Mesothelial cell of epicardium (in vitro differentiated cells): ENCODE measurements at regions not wholly inside any gene's neighbourhood (a gene's known extent, or its start where the extent isn't known, plus 50 kb on each side); places are given as distances from the start of the nearest gene placed in this dataset.
"Not testable (repeated sequence)": the region's sequence is repeated elsewhere in the genome, so short reads cannot be mapped to it uniquely, and the experiment has no call there.

Experiments used
- DNase-seq, 2 experiments: peaks; one replicate each; pipeline ENCODE4 v3.0.0; 2021; ENCODE audit warnings: low spot score in 2 of 2; ENCODE audit not compliant: unreplicated experiment in 2 of 2
- H3K27ac Mint-ChIP-seq: 2 replicates; pipeline ENCODE4 v1.8.0; 2021; ENCODE audit warnings: mixed read lengths
- H3K27me3 Mint-ChIP-seq: 2 replicates; pipeline ENCODE4 v1.8.0; 2021; ENCODE audit warnings: low read depth, mixed read lengths
- H3K36me3 Mint-ChIP-seq: 2 replicates; pipeline ENCODE4 v1.8.0; 2021; ENCODE audit warnings: mixed read lengths
- H3K4me1 Mint-ChIP-seq: 2 replicates; pipeline ENCODE4 v1.8.0; 2021; ENCODE audit warnings: mixed read lengths
- H3K4me3 Mint-ChIP-seq: 2 replicates; pipeline ENCODE4 v1.8.0; 2021; ENCODE audit warnings: mild to moderate bottlenecking, moderate library complexity, mixed read lengths
- H3K9me3 Mint-ChIP-seq: 2 replicates; pipeline ENCODE4 v1.8.0; 2021; ENCODE audit warnings: mixed read lengths
- TF ChIP-seq, protein P1 (sequence below): fragments of 200-600 bp; sonication (generic); IDR thresholded peaks from one replicate; pipeline ENCODE4 v1.5.0; 2021; ENCODE audit warnings: antibody characterized with exemption; ENCODE audit not compliant: unreplicated experiment

DNA sequence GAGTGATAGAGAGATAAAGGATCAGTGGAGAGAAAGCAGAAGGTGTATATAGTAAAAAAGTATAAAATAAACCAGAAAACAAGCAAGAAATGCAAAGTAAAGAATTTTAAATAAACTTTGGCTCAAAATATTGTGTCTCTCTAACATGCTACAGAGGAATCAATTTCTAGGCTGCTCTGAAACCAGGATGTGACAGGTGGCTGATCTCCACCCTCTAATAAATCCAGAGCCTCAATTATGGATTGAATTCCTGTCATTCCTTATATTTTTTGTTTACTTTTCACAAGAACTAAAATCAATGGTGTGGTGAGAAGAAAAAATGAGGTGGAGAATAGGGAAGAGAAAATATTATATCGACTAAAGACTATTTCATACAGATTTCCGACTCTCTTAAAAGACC lies 965.1 kb upstream of the SEMA6A start:
- Mint-ChIP-seq H3K9me3 (peaks cover 17% of the 10 kb centered on the region), H3K27ac (no peak overlapping the region)

DNA sequence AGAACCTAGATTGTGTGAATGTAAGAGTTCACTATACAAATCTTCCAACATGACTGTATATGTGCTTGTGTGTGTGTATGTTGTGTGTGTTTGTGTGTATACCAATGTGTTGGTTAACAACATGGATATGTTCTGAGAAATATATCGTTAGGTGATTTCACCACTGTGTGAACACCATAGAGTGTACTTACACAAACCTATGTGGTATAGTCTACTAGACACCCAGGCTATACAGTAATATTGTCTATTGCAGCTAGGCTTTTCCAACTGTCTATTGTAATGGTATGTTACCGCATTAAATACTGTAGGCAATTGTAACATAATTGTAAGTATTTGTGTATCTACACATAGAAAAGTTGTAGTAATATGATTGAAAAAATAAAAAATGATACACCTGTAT lies 959.2 kb upstream of the SEMA6A start:
- H3K36me3 Mint-ChIP-seq: no peaks in the 10 kb centered on the region
- H3K9me3 Mint-ChIP-seq: no peaks in the 10 kb centered on the region
- DNase-seq: no peak
- H3K27ac Mint-ChIP-seq: no peak overlapping the region
- no peak overlapping the region for H3K4me3 Mint-ChIP-seq
- peaks cover 8% of the 10 kb centered on the region for H3K4me1 Mint-ChIP-seq
- TF ChIP-seq, protein P1, sequence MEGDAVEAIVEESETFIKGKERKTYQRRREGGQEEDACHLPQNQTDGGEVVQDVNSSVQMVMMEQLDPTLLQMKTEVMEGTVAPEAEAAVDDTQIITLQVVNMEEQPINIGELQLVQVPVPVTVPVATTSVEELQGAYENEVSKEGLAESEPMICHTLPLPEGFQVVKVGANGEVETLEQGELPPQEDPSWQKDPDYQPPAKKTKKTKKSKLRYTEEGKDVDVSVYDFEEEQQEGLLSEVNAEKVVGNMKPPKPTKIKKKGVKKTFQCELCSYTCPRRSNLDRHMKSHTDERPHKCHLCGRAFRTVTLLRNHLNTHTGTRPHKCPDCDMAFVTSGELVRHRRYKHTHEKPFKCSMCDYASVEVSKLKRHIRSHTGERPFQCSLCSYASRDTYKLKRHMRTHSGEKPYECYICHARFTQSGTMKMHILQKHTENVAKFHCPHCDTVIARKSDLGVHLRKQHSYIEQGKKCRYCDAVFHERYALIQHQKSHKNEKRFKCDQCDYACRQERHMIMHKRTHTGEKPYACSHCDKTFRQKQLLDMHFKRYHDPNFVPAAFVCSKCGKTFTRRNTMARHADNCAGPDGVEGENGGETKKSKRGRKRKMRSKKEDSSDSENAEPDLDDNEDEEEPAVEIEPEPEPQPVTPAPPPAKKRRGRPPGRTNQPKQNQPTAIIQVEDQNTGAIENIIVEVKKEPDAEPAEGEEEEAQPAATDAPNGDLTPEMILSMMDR: no peak
- no peaks in the 10 kb centered on the region for H3K27me3 Mint-ChIP-seq

More for the DNA sequence above, 965.1 kb upstream of the SEMA6A start:
- peaks cover 8% of the 10 kb centered on the region for H3K4me1 Mint-ChIP-seq
- no peaks in the 10 kb centered on the region for H3K27me3 Mint-ChIP-seq
- H3K36me3 Mint-ChIP-seq: no peaks in the 10 kb centered on the region
- TF ChIP-seq, protein P1: no peak
- no peak for DNase-seq
- no peak overlapping the region for H3K4me3 Mint-ChIP-seq

DNA sequence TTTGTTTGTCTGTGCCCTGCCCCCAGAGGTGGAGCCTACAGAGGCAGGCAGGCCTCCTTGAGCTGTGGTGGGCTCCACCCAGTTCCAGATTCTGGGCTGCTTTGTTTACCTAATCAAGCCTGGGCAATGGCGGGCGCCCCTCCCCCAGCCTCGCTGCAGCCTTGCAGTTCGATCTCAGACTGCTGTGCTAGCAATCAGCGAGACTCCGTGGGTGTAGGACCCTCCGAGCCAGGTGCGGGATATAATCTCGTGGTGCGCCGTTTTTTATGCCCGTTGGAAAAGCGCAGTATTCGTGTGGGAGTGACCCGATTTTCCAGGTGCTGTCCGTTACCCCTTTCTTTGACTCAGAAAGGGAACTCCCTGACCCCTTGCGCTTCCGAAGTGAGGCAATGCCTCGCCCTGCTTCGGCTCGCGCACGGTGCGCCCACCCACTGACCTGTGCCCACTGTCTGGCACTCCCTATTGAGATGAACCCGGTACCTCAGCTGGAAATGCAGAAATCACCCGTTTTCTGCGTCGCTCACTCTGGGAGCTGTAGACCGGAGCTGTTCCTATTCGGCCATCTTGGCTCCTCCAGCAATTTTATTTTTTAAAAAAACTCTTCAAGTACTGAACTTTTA lies 958.5 kb upstream of the SEMA6A start:
- not testable (repeated sequence) for H3K27ac Mint-ChIP-seq, H3K36me3 Mint-ChIP-seq, H3K4me1 Mint-ChIP-seq, H3K4me3 Mint-ChIP-seq, H3K9me3 Mint-ChIP-seq, DNase-seq, H3K27me3 Mint-ChIP-seq

DNA sequence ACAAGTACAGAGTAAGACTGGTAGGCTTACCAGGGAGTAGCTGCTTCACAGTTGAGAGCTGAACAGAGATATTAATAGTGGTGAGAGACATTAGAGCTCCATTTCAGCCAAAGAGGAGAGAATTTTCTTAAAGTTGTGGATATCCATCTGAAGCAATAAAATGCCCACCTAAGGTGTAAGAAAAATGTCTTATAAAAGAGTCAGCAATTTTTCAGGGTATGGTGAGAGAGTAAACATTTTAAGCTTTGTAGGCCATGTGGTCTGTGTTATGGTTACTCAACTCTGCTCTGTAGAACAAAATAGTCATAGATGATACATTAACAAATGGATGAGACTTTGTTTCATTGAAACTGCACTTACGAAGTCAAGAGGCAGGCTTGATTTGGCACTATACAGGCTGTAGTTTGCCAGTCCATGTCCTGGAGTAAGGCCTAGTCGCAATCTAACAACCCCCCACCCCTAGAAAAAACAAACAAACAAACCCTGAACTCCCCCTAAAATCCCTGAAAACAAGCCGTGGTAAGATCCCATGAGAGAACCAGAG lies 945.4 kb upstream of the SEMA6A start:
- Mint-ChIP-seq H3K27ac (no peak overlapping the region), H3K4me3 (no peak overlapping the region), H3K9me3 (peaks cover 34% of the 10 kb centered on the region), H3K36me3 (peaks cover 10% of the 10 kb centered on the region), H3K4me1 (no peaks in the 10 kb centered on the region), H3K27me3 (no peaks in the 10 kb centered on the region)
- TF ChIP-seq, protein P1: no peak
- no peak for DNase-seq

DNA sequence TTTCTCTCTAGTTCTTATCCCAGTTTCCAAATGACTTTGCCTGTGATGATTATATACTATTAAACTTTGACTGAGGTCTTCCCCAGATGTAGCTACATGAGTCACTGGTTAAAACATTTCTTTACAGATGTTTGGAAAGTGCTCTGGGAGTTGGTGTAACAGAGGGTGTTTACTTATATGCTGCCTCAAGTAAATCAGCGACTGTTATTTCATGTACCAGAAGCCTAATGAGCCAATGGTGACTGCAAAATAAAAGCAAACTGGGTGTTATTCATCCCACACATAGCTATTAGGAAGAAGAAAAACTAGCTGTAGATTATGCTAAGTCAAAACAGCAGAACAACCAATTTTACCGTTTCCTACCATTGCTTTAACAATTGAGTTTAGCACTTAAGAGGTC lies 929.7 kb upstream of the SEMA6A start:
- Mint-ChIP-seq H3K36me3 (no peaks in the 10 kb centered on the region), H3K4me1 (peaks cover 4% of the 10 kb centered on the region), H3K27ac (no peak overlapping the region), H3K4me3 (no peak overlapping the region), H3K9me3 (no peaks in the 10 kb centered on the region), H3K27me3 (no peaks in the 10 kb centered on the region)
- DNase-seq: no peak
- TF ChIP-seq, protein P1: no peak

DNA sequence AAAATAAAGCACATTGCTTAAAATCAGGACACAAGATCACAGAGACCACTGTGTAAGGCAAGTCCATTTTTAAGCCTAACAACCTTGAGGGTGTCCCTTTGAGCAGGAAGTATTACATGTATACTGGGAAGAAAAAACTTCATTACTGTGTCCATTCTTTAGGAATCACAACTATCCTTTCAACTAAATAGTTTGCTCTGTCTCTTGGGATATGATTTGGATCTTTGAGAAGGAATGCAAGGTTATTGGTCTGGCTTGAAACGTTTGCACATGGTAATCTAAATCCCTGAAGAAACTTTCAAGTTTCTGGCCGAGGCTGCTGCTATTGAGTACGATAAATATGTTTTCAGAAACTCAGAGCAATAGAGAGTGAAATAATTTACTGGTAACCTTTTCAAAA lies 923.0 kb upstream of the SEMA6A start:
- Mint-ChIP-seq H3K4me1 (peaks cover 12% of the 10 kb centered on the region), H3K36me3 (peaks cover 4% of the 10 kb centered on the region), H3K27ac (peak overlapping the region; percentile 37), H3K4me3 (no peak overlapping the region), H3K27me3 (no peaks in the 10 kb centered on the region), H3K9me3 (peaks cover 4% of the 10 kb centered on the region)
- TF ChIP-seq, protein P1: no peak
- no peak for DNase-seq
